ENCODE measurements at regions not wholly inside any gene's neighbourhood (a gene's known extent, or its start where the extent isn't known, plus 50 kb on each side); places are given as distances from the start of the nearest gene placed in this dataset.

- Histone ChIP-seq H2AFZ (replicated peaks) (no peak overlapping the region), H3K79me2 (ENCODE audit: low read depth) (no peaks in the 10 kb centered on the region), H3K4me2 (no peak overlapping the region), H3K9ac (no peak overlapping the region), H3K36me3 (no peaks in the 10 kb centered on the region), H4K20me1 (ENCODE audit: low read depth) (no peaks in the 10 kb centered on the region), H3K9me3 (ENCODE audit: low read depth) (no peaks in the 10 kb centered on the region), H3K27ac (no peak overlapping the region), H3F3A (ENCODE audit: low read depth) (no peaks in the 10 kb centered on the region), H3K4me3 (no peak overlapping the region), H3K27me3 (no peaks in the 10 kb centered on the region), H3K4me1 (no peaks in the 10 kb centered on the region)
- H3K4me1 Mint-ChIP-seq: no peaks in the 10 kb centered on the region
- no peak overlapping the region for H3K27ac Mint-ChIP-seq
- no peaks in the 10 kb centered on the region for H3K36me3 Mint-ChIP-seq
- no peak overlapping the region for H3K4me3 Mint-ChIP-seq
- DNase-seq (ENCODE audit: low spot score): no peak
- no peaks in the 10 kb centered on the region for H3K9me3 Mint-ChIP-seq
- TF ChIP-seq CTCF (IDR thresholded peaks at IDR 0.05): no peak
- no peak for TF ChIP-seq EZH2 (IDR thresholded peaks at IDR 0.05)
- no peak for TF ChIP-seq EZH2phosphoT487 (IDR thresholded peaks at IDR 0.05)
- no peaks in the 10 kb centered on the region for H3K27me3 Mint-ChIP-seq (ENCODE audit: insufficient read depth, low read depth)
Observed at GRCh38 chr2:71846072-71846471, 301.6 kb downstream of the CYP26B1 start.

GRCh38 chr2:71844967-71845366 lies 302.7 kb downstream of the CYP26B1 start:
- Histone ChIP-seq H3K79me2 (ENCODE audit: low read depth) (no peaks in the 10 kb centered on the region), H3K4me1 (no peaks in the 10 kb centered on the region), H3K36me3 (no peaks in the 10 kb centered on the region), H3K27me3 (no peaks in the 10 kb centered on the region), H3K27ac (no peak overlapping the region), H2AFZ (replicated peaks) (no peak overlapping the region), H3K4me3 (no peak overlapping the region), H4K20me1 (ENCODE audit: low read depth) (no peaks in the 10 kb centered on the region), H3K9me3 (ENCODE audit: low read depth) (no peaks in the 10 kb centered on the region), H3K9ac (no peak overlapping the region), H3K4me2 (no peak overlapping the region), H3F3A (ENCODE audit: low read depth) (no peaks in the 10 kb centered on the region)
- Mint-ChIP-seq H3K4me3 (no peak overlapping the region), H3K9me3 (no peaks in the 10 kb centered on the region), H3K27me3 (ENCODE audit: insufficient read depth, low read depth) (no peaks in the 10 kb centered on the region), H3K36me3 (no peaks in the 10 kb centered on the region), H3K27ac (no peak overlapping the region), H3K4me1 (no peaks in the 10 kb centered on the region)
- no peak for DNase-seq (ENCODE audit: low spot score)
- TF ChIP-seq EZH2phosphoT487 (IDR thresholded peaks at IDR 0.05) (no peak), CTCF (IDR thresholded peaks at IDR 0.05) (no peak), EZH2 (IDR thresholded peaks at IDR 0.05) (no peak)

- DNase-seq (ENCODE audit: low spot score): no peak
- no peak overlapping the region for H3K4me3 ChIP-seq
- no peak overlapping the region for H3K27ac ChIP-seq
- H3K36me3 ChIP-seq: no peaks in the 10 kb centered on the region
- H3K4me3 Mint-ChIP-seq: no peak overlapping the region
- H3F3A ChIP-seq (ENCODE audit: low read depth): no peaks in the 10 kb centered on the region
- no peaks in the 10 kb centered on the region for H4K20me1 ChIP-seq (ENCODE audit: low read depth)
- no peak overlapping the region for H3K27ac Mint-ChIP-seq
- H3K79me2 ChIP-seq (ENCODE audit: low read depth): no peaks in the 10 kb centered on the region
- H3K9me3 Mint-ChIP-seq: no peaks in the 10 kb centered on the region
- no peaks in the 10 kb centered on the region for H3K36me3 Mint-ChIP-seq
- no peak overlapping the region for H2AFZ ChIP-seq (replicated peaks)
- TF ChIP-seq CTCF (IDR thresholded peaks at IDR 0.05) (no peak), EZH2phosphoT487 (IDR thresholded peaks at IDR 0.05) (no peak), EZH2 (IDR thresholded peaks at IDR 0.05) (no peak)
- no peaks in the 10 kb centered on the region for H3K9me3 ChIP-seq (ENCODE audit: low read depth)
- H3K27me3 ChIP-seq: no peaks in the 10 kb centered on the region
- H3K4me1 ChIP-seq: no peaks in the 10 kb centered on the region
- no peaks in the 10 kb centered on the region for H3K27me3 Mint-ChIP-seq (ENCODE audit: insufficient read depth, low read depth)
- no peak overlapping the region for H3K9ac ChIP-seq
- no peak overlapping the region for H3K4me2 ChIP-seq
- H3K4me1 Mint-ChIP-seq: no peaks in the 10 kb centered on the region
Observed at GRCh38 chr2:71843391-71843850, 304.2 kb downstream of the CYP26B1 start.

Measured in neural progenitor cell (in vitro differentiated cells).